GM23338 (cell line): ENCODE measurements at regions not wholly inside any gene's neighbourhood (a gene's known extent, or its start where the extent isn't known, plus 50 kb on each side); places are given as distances from the start of the nearest gene placed in this dataset.

Experiments
- ATAC-seq: fragments of 200-7000 bp; cut with Tn5 transposase; 3 replicates; pipeline ENCODE4 v1.9.1; 2020
- DNase-seq: peaks from one replicate; pipeline ENCODE4 v3.0.0-alpha.2; 2015; ENCODE audit warnings: low spot score
- H2AFZ ChIP-seq: fragments of 200-600 bp; sonication (generic); 2 replicates; pipeline ENCODE4 v1.8.0; 2016; ENCODE audit warnings: antibody characterized with exemption, mild to moderate bottlenecking, moderate library complexity
- H3F3A ChIP-seq: fragments of 200-600 bp; sonication (generic); replicated peaks from 2 replicates; pipeline ENCODE4 v1.8.0; 2017; ENCODE audit warnings: antibody characterized with exemption, mixed run types, low read depth
- H3K27ac ChIP-seq: fragments of 200-600 bp; sonication (generic); 2 replicates; pipeline ENCODE4 v1.6.1; 2016; ENCODE audit warnings: low read depth
- H3K27me3 ChIP-seq: fragments of 200-600 bp; sonication (generic); 2 replicates; pipeline ENCODE4 v1.8.0; 2016; ENCODE audit warnings: mild to moderate bottlenecking, mixed run types, moderate library complexity; ENCODE audit not compliant: insufficient read depth
- H3K36me3 ChIP-seq: fragments of 200-600 bp; sonication (generic); 2 replicates; pipeline ENCODE4 v1.8.0; 2016; ENCODE audit warnings: mild to moderate bottlenecking; ENCODE audit not compliant: insufficient read depth
- H3K4me1 ChIP-seq: fragments of 200-600 bp; sonication (generic); 2 replicates; pipeline ENCODE4 v1.8.0; 2016; ENCODE audit warnings: mild to moderate bottlenecking, moderate library complexity; ENCODE audit not compliant: insufficient read depth
- H3K4me2 ChIP-seq: fragments of 200-600 bp; sonication (generic); 2 replicates; pipeline ENCODE4 v1.7.1; 2017; ENCODE audit warnings: mixed run types
- H3K4me3 ChIP-seq: fragments of 200-600 bp; sonication (generic); 2 replicates; pipeline ENCODE4 v1.6.1; 2016; ENCODE audit warnings: mixed run types
- H3K79me2 ChIP-seq: fragments of 200-600 bp; sonication (generic); replicated peaks from 2 replicates; pipeline ENCODE4 v1.8.0; 2017; ENCODE audit warnings: mild to moderate bottlenecking; ENCODE audit not compliant: insufficient read depth
- H3K9me2 ChIP-seq: fragments of 200-600 bp; sonication (generic); 2 replicates; pipeline ENCODE4 v1.8.0; 2017; ENCODE audit not compliant: insufficient read depth
- H4K20me1 ChIP-seq: fragments of 200-600 bp; sonication (generic); replicated peaks from 2 replicates; pipeline ENCODE4 v1.8.0; 2017; ENCODE audit warnings: mild to moderate bottlenecking; ENCODE audit not compliant: insufficient read depth
- H3K27ac Mint-ChIP-seq: 2 replicates; pipeline ENCODE4 v1.8.0; 2020; ENCODE audit warnings: inconsistent platforms, mild to moderate bottlenecking, moderate library complexity, mixed read lengths
- H3K27me3 Mint-ChIP-seq: 3 replicates; pipeline ENCODE4 v1.8.0; 2022; ENCODE audit warnings: low read depth, mild to moderate bottlenecking, moderate library complexity, mixed read lengths, inconsistent platforms; ENCODE audit not compliant: insufficient read depth, poor library complexity
- H3K36me3 Mint-ChIP-seq: 3 replicates; pipeline ENCODE4 v1.8.0; 2021; ENCODE audit warnings: low read depth, mild to moderate bottlenecking, inconsistent platforms, moderate library complexity, mixed read lengths
- H3K4me1 Mint-ChIP-seq: 3 replicates; pipeline ENCODE4 v1.8.0; 2020; ENCODE audit warnings: mild to moderate bottlenecking, inconsistent platforms, mixed read lengths
- H3K4me3 Mint-ChIP-seq: 3 replicates; pipeline ENCODE4 v1.8.0; 2021; ENCODE audit warnings: moderate library complexity, mild to moderate bottlenecking, inconsistent platforms, mixed read lengths
- H3K9me3 Mint-ChIP-seq: 3 replicates; pipeline ENCODE4 v1.8.0; 2020; ENCODE audit warnings: moderate library complexity, mild to moderate bottlenecking, inconsistent platforms, mixed read lengths
- EZH2phosphoT487 ChIP-seq: fragments of 200-600 bp; sonication (generic); IDR thresholded peaks from one replicate; pipeline ENCODE4 v1.8.1; 2018; ENCODE audit warnings: antibody characterized with exemption; ENCODE audit not compliant: unreplicated experiment
- JUNB ChIP-seq: IDR thresholded peaks from one replicate; pipeline ENCODE4 v1.6.1; 2016; ENCODE audit warnings: antibody characterized with exemption; ENCODE audit not compliant: unreplicated experiment
- ZNF114 ChIP-seq: fragments of 250-450 bp; sonication (Bioruptor Pico); IDR thresholded peaks from 2 replicates; pipeline ENCODE4 v1.5.0; 2020; ENCODE audit warnings: mild to moderate bottlenecking, moderate library complexity
- TF ChIP-seq, protein P1 (sequence below), 2 experiments: fragments of 200-600 bp in 1 of 2; sonication (generic) in 1 of 2; conservative IDR thresholded peaks; 2 replicates each; pipeline versions ENCODE4 v1.5.1 to v1.6.1; 2016 to 2017; ENCODE audit warnings: antibody characterized with exemption in 2 of 2, low read depth in 2 of 2, mild to moderate bottlenecking in 2 of 2, moderate library complexity in 1 of 2
- TF ChIP-seq, protein P2 (sequence below): fragments of 250-450 bp; sonication (Bioruptor Pico); IDR thresholded peaks from 2 replicates; pipeline ENCODE4 v1.5.0; 2020; ENCODE audit warnings: mild to moderate bottlenecking, moderate library complexity
- TF ChIP-seq, protein P3 (sequence below): IDR thresholded peaks from one replicate; pipeline ENCODE4 v1.6.1; 2018; ENCODE audit warnings: antibody characterized with exemption; ENCODE audit not compliant: unreplicated experiment

DNA sequence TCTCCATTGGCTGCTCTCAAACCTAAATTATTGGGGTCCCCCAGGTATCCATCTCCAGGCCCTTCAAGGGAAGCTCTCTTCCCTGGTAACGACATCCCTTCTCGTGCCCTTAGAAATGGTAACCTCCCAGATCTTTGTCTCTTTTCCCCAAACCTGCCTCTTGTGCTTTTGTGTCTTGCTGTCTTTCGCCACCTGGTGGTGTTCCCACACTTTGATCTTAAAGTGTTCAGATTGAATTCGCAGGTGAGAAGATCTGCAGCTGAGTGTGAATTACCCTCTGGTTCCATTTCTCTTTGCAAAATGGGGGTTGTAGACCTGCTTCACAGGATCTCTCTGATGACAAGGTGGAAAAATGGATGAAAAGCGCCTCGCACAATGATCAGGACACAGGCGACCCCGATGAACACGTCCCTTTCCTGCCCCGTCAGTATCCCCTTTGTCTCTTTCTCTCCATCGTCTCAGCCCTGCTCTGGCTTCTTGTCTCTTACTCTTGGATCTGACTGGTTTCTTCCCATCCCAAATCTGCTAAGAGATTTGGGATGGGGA is 53.1 kb downstream of the DOP1B start:
- Mint-ChIP-seq H3K4me1 (peaks cover 12% of the 10 kb centered on the region), H3K27ac (peak overlapping the region; percentile 28; the same call in 1 of the 2 replicates), H3K27me3 (peaks cover 8% of the 10 kb centered on the region), H3K4me3 (no peak overlapping the region), H3K9me3 (no peaks in the 10 kb centered on the region), H3K36me3 (no peaks in the 10 kb centered on the region; the same call in 2 of the 3 replicates)
- Histone ChIP-seq H3K27ac (no peak overlapping the region; the same call in 1 of the 2 replicates), H3K79me2 (no peaks in the 10 kb centered on the region), H4K20me1 (0 out of 2 replicates have a peak, but pooled peaks cover 4% of the 10 kb centered on the region), H3K27me3 (no peaks in the 10 kb centered on the region), H3K9me2 (no peaks in the 10 kb centered on the region), H3K4me1 (no peaks in the 10 kb centered on the region), H3K4me2 (no peak overlapping the region), H2AFZ (no peak overlapping the region), H3K36me3 (no peaks in the 10 kb centered on the region), H3F3A (no peaks in the 10 kb centered on the region), H3K4me3 (no peak overlapping the region)
- DNase-seq (peak; percentile 91), ATAC-seq (peak; percentile 83)
- TF ChIP-seq JUNB: no peak
- TF ChIP-seq, protein P1, sequence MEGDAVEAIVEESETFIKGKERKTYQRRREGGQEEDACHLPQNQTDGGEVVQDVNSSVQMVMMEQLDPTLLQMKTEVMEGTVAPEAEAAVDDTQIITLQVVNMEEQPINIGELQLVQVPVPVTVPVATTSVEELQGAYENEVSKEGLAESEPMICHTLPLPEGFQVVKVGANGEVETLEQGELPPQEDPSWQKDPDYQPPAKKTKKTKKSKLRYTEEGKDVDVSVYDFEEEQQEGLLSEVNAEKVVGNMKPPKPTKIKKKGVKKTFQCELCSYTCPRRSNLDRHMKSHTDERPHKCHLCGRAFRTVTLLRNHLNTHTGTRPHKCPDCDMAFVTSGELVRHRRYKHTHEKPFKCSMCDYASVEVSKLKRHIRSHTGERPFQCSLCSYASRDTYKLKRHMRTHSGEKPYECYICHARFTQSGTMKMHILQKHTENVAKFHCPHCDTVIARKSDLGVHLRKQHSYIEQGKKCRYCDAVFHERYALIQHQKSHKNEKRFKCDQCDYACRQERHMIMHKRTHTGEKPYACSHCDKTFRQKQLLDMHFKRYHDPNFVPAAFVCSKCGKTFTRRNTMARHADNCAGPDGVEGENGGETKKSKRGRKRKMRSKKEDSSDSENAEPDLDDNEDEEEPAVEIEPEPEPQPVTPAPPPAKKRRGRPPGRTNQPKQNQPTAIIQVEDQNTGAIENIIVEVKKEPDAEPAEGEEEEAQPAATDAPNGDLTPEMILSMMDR (conservative IDR thresholded peaks at IDR 0.05; ENCODE audit: low read depth in 2 of 2): peak; percentile 82 to 86

- Histone ChIP-seq H3K79me2 (no peaks in the 10 kb centered on the region), H3F3A (no peaks in the 10 kb centered on the region), H3K36me3 (no peaks in the 10 kb centered on the region), H3K27ac (no peak overlapping the region), H3K4me1 (no peaks in the 10 kb centered on the region), H3K27me3 (no peaks in the 10 kb centered on the region), H4K20me1 (0 out of 2 replicates have a peak, but pooled peaks cover 4% of the 10 kb centered on the region), H3K4me3 (no peak overlapping the region), H3K9me2 (no peaks in the 10 kb centered on the region), H2AFZ (no peak overlapping the region), H3K4me2 (no peak overlapping the region)
- ATAC-seq (peak; percentile 52), DNase-seq (peak; percentile 18)
- Mint-ChIP-seq H3K9me3 (no peaks in the 10 kb centered on the region), H3K27ac (peak overlapping the region; percentile 34; the same call in 1 of the 2 replicates), H3K4me3 (no peak overlapping the region), H3K36me3 (no peaks in the 10 kb centered on the region; the same call in 2 of the 3 replicates), H3K27me3 (peaks cover 8% of the 10 kb centered on the region), H3K4me1 (peaks cover 12% of the 10 kb centered on the region)
- no peak for TF ChIP-seq ZNF114 (CRISPR knock-in tag)
- TF ChIP-seq, protein P2, sequence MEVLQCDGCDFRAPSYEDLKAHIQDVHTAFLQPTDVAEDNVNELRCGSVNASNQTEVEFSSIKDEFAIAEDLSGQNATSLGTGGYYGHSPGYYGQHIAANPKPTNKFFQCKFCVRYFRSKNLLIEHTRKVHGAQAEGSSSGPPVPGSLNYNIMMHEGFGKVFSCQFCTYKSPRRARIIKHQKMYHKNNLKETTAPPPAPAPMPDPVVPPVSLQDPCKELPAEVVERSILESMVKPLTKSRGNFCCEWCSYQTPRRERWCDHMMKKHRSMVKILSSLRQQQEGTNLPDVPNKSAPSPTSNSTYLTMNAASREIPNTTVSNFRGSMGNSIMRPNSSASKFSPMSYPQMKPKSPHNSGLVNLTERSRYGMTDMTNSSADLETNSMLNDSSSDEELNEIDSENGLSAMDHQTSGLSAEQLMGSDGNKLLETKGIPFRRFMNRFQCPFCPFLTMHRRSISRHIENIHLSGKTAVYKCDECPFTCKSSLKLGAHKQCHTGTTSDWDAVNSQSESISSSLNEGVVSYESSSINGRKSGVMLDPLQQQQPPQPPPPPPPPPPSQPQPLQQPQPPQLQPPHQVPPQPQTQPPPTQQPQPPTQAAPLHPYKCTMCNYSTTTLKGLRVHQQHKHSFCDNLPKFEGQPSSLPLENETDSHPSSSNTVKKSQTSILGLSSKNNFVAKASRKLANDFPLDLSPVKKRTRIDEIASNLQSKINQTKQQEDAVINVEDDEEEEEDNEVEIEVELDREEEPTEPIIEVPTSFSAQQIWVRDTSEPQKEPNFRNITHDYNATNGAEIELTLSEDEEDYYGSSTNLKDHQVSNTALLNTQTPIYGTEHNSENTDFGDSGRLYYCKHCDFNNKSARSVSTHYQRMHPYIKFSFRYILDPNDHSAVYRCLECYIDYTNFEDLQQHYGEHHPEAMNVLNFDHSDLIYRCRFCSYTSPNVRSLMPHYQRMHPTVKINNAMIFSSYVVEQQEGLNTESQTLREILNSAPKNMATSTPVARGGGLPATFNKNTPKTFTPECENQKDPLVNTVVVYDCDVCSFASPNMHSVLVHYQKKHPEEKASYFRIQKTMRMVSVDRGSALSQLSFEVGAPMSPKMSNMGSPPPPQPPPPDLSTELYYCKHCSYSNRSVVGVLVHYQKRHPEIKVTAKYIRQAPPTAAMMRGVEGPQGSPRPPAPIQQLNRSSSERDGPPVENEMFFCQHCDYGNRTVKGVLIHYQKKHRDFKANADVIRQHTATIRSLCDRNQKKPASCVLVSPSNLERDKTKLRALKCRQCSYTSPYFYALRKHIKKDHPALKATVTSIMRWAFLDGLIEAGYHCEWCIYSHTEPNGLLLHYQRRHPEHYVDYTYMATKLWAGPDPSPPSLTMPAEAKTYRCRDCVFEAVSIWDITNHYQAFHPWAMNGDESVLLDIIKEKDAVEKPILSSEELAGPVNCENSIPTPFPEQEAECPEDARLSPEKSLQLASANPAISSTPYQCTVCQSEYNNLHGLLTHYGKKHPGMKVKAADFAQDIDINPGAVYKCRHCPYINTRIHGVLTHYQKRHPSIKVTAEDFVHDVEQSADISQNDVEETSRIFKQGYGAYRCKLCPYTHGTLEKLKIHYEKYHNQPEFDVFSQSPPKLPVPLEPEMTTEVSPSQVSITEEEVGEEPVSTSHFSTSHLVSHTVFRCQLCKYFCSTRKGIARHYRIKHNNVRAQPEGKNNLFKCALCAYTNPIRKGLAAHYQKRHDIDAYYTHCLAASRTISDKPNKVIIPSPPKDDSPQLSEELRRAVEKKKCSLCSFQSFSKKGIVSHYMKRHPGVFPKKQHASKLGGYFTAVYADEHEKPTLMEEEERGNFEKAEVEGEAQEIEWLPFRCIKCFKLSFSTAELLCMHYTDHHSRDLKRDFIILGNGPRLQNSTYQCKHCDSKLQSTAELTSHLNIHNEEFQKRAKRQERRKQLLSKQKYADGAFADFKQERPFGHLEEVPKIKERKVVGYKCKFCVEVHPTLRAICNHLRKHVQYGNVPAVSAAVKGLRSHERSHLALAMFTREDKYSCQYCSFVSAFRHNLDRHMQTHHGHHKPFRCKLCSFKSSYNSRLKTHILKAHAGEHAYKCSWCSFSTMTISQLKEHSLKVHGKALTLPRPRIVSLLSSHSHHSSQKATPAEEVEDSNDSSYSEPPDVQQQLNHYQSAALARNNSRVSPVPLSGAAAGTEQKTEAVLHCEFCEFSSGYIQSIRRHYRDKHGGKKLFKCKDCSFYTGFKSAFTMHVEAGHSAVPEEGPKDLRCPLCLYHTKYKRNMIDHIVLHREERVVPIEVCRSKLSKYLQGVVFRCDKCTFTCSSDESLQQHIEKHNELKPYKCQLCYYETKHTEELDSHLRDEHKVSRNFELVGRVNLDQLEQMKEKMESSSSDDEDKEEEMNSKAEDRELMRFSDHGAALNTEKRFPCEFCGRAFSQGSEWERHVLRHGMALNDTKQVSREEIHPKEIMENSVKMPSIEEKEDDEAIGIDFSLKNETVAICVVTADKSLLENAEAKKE (CRISPR knock-in tag): no peak
- TF ChIP-seq EZH2phosphoT487: no peak
- TF ChIP-seq JUNB: no peak
- TF ChIP-seq, protein P3, sequence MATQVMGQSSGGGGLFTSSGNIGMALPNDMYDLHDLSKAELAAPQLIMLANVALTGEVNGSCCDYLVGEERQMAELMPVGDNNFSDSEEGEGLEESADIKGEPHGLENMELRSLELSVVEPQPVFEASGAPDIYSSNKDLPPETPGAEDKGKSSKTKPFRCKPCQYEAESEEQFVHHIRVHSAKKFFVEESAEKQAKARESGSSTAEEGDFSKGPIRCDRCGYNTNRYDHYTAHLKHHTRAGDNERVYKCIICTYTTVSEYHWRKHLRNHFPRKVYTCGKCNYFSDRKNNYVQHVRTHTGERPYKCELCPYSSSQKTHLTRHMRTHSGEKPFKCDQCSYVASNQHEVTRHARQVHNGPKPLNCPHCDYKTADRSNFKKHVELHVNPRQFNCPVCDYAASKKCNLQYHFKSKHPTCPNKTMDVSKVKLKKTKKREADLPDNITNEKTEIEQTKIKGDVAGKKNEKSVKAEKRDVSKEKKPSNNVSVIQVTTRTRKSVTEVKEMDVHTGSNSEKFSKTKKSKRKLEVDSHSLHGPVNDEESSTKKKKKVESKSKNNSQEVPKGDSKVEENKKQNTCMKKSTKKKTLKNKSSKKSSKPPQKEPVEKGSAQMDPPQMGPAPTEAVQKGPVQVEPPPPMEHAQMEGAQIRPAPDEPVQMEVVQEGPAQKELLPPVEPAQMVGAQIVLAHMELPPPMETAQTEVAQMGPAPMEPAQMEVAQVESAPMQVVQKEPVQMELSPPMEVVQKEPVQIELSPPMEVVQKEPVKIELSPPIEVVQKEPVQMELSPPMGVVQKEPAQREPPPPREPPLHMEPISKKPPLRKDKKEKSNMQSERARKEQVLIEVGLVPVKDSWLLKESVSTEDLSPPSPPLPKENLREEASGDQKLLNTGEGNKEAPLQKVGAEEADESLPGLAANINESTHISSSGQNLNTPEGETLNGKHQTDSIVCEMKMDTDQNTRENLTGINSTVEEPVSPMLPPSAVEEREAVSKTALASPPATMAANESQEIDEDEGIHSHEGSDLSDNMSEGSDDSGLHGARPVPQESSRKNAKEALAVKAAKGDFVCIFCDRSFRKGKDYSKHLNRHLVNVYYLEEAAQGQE: no peak
Measured at GRCh38 chr21:36210779-36211659, 54.4 kb downstream of the DOP1B start.
